Progenitor cell of endocrine pancreas (in vitro differentiated cells): ENCODE measurements at regions not wholly inside any gene's neighbourhood (a gene's known extent, or its start where the extent isn't known, plus 50 kb on each side); places are given as distances from the start of the nearest gene placed in this dataset.
"Not testable (repeated sequence)": the region's sequence is repeated elsewhere in the genome, so short reads cannot be mapped to it uniquely, and the experiment has no call there.

Experiments used
- DNase-seq: peaks from one replicate; pipeline ENCODE4 v3.0.0; 2021; ENCODE audit warnings: low spot score; ENCODE audit not compliant: unreplicated experiment
- H3K27ac Mint-ChIP-seq: 2 replicates; pipeline ENCODE4 v1.8.0; 2021; ENCODE audit warnings: mild to moderate bottlenecking, moderate library complexity, mixed read lengths
- H3K27me3 Mint-ChIP-seq: 2 replicates; pipeline ENCODE4 v1.8.0; 2021; ENCODE audit warnings: mixed read lengths
- H3K36me3 Mint-ChIP-seq: 2 replicates; pipeline ENCODE4 v1.8.0; 2022; ENCODE audit warnings: mixed read lengths; ENCODE audit not compliant: insufficient read depth
- H3K4me1 Mint-ChIP-seq: 2 replicates; pipeline ENCODE4 v1.8.0; 2021; ENCODE audit warnings: low read depth, mixed read lengths
- H3K4me3 Mint-ChIP-seq: 2 replicates; pipeline ENCODE4 v1.8.0; 2021; ENCODE audit warnings: low read depth, mild to moderate bottlenecking, moderate library complexity, mixed read lengths
- H3K9me3 Mint-ChIP-seq: 2 replicates; pipeline ENCODE4 v1.8.0; 2021; ENCODE audit warnings: low read depth, mixed read lengths
- CTCF ChIP-seq: fragments of 200-600 bp; sonication (generic); IDR thresholded peaks from one replicate; pipeline ENCODE4 v1.5.0; 2021; ENCODE audit warnings: antibody characterized with exemption, mild to moderate bottlenecking; ENCODE audit not compliant: unreplicated experiment

DNA sequence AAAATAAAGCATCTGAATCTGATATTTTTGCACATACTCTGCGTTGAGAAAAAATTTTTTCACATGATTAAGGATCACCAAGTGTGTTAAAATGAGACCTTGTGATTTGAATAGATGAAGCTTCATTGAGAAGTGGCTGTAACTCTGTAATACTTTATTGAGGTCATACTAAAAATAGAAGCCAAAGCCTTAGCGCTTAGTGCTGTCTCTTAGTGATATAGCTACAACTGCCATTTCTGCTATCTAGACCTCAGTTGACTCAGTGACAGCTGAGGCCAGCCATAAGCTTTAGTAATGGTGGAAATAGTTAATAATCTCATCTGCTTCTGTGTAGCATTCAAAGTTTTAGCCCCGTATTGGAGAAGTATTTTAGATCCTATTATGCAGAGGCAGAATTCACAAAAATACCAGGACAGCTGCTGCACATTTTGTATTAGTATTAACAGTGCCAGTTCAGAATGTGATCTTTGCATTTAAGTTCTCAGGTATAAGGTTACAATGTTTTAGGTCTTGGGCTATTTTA lies 107.4 kb upstream of the SGCD start:
- Mint-ChIP-seq H3K4me3 (no peak overlapping the region), H3K9me3 (peaks cover 9% of the 10 kb centered on the region), H3K27ac (no peak overlapping the region), H3K36me3 (no peaks in the 10 kb centered on the region), H3K27me3 (no peaks in the 10 kb centered on the region), H3K4me1 (no peaks in the 10 kb centered on the region)
- no peak for DNase-seq
- no peak for TF ChIP-seq CTCF

DNA sequence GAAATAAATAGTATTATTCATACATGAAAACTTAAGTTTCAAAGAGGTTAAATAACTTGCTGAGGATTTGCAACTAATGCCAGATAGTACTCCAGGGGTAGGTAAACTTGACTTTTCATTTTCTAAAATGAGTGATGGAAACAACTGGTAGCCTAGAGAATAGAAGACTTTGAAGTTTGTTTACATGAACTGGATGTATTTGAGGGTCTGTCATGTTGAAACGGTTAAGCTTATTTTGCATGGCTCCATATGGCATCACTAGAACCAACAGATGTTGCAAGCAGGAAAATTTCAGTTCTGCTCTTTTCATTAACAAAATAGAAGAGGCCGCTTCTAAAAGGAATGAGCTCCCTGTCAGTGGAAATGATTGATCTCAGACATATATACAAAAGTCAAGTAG lies 105.1 kb upstream of the SGCD start:
- Mint-ChIP-seq H3K4me1 (no peaks in the 10 kb centered on the region), H3K27ac (no peak overlapping the region), H3K9me3 (peaks cover 2% of the 10 kb centered on the region), H3K36me3 (no peaks in the 10 kb centered on the region), H3K27me3 (no peaks in the 10 kb centered on the region), H3K4me3 (no peak overlapping the region)
- no peak for TF ChIP-seq CTCF
- DNase-seq = no peak

GRCh38 chr5:156223547-156223946 lies 103.4 kb upstream of the SGCD start:
- no peaks in the 10 kb centered on the region for H3K36me3 Mint-ChIP-seq
- H3K4me3 Mint-ChIP-seq = no peak overlapping the region
- no peak for TF ChIP-seq CTCF
- no peak overlapping the region for H3K27ac Mint-ChIP-seq
- H3K4me1 Mint-ChIP-seq = no peaks in the 10 kb centered on the region
- H3K27me3 Mint-ChIP-seq = no peaks in the 10 kb centered on the region
- peaks cover 13% of the 10 kb centered on the region for H3K9me3 Mint-ChIP-seq
- no peak for DNase-seq

- DNase-seq, H3K4me3 Mint-ChIP-seq, H3K27ac Mint-ChIP-seq, H3K4me1 Mint-ChIP-seq, H3K36me3 Mint-ChIP-seq, H3K27me3 Mint-ChIP-seq: not testable (repeated sequence)
- peaks cover 13% of the 10 kb centered on the region for H3K9me3 Mint-ChIP-seq
These were observed 100.5 kb upstream of the SGCD start for GRCh38 chr5:156226485-156226884.

GRCh38 chr5:156230887-156231286 lies 96.1 kb upstream of the SGCD start:
- Mint-ChIP-seq H3K4me1 (no peaks in the 10 kb centered on the region), H3K9me3 (peaks cover 13% of the 10 kb centered on the region), H3K4me3 (no peak overlapping the region), H3K27me3 (no peaks in the 10 kb centered on the region), H3K27ac (no peak overlapping the region), H3K36me3 (no peaks in the 10 kb centered on the region)
- DNase-seq = no peak
- no peak for TF ChIP-seq CTCF

DNA sequence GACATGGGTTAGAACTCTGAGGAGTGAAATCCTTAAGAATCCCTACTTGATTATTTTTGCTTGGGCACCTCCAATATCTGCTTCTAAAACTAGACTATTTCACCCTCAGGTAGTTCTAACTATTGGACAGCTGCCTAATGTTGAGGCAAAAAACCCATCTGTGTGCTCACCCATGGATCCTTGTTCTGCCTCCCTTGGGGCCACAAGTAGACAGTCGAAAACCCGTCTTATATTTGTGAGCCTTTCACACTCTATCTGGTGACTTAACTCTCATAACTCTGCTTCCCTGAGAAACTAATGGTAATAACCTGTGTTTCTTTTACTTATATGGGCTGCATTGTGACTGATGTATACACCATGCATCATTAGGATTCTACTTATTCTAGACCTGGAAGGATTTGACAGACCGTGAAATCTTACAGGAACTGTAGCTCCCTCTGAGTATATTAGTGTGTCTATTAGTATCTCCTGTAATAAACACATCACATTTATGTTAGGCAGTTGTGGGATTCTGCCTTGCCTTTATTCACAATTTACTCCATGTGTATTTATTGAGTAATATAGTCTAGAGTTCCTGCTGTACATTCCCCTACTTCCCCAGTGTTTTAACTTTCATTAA lies 94.6 kb upstream of the SGCD start:
- H3K36me3 Mint-ChIP-seq = no peaks in the 10 kb centered on the region
- H3K27ac Mint-ChIP-seq = no peak overlapping the region
- H3K27me3 Mint-ChIP-seq = no peaks in the 10 kb centered on the region
- H3K4me1 Mint-ChIP-seq = no peaks in the 10 kb centered on the region
- TF ChIP-seq CTCF = no peak
- DNase-seq = no peak
- H3K4me3 Mint-ChIP-seq = no peak overlapping the region
- H3K9me3 Mint-ChIP-seq = peaks cover 8% of the 10 kb centered on the region
